ENCODE measurements at regions not wholly inside any gene's neighbourhood (a gene's known extent, or its start where the extent isn't known, plus 50 kb on each side); places are given as distances from the start of the nearest gene placed in this dataset.

- no peak for TF ChIP-seq CTCF (IDR thresholded peaks at IDR 0.05; ENCODE audit: insufficient read depth, low read depth, low read length)
- no peak for TF ChIP-seq EZH2 (IDR thresholded peaks at IDR 0.05; ENCODE audit: insufficient read depth, low read length)
Observed at GRCh38 chr12:85557850-85558249, 277.8 kb downstream of the ALX1 start.

Measured in astrocyte (in vitro differentiated cells and primary cell).